ENCODE measurements at regions not wholly inside any gene's neighbourhood (a gene's known extent, or its start where the extent isn't known, plus 50 kb on each side); places are given as distances from the start of the nearest gene placed in this dataset.

DNA sequence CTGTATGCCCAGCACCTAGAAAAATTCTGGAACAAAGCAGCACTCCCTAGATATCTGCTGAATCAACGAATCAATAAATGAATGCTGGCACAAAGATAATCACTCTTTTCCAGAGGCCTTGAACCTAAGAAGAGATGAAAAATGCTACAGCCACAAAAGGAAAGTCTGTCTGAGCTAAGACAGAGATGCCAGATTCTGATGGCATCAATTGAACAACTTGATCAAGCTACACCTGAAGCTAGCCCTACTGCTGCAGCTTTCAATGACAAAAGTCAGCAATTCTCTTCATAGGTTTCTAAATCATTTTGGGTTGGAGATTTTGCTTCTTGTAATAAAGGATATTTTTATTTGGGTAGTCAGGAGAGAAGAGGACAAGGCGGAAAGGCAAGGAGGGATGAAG lies 305.0 kb upstream of the SULF2 start:
- TF ChIP-seq, protein P1, sequence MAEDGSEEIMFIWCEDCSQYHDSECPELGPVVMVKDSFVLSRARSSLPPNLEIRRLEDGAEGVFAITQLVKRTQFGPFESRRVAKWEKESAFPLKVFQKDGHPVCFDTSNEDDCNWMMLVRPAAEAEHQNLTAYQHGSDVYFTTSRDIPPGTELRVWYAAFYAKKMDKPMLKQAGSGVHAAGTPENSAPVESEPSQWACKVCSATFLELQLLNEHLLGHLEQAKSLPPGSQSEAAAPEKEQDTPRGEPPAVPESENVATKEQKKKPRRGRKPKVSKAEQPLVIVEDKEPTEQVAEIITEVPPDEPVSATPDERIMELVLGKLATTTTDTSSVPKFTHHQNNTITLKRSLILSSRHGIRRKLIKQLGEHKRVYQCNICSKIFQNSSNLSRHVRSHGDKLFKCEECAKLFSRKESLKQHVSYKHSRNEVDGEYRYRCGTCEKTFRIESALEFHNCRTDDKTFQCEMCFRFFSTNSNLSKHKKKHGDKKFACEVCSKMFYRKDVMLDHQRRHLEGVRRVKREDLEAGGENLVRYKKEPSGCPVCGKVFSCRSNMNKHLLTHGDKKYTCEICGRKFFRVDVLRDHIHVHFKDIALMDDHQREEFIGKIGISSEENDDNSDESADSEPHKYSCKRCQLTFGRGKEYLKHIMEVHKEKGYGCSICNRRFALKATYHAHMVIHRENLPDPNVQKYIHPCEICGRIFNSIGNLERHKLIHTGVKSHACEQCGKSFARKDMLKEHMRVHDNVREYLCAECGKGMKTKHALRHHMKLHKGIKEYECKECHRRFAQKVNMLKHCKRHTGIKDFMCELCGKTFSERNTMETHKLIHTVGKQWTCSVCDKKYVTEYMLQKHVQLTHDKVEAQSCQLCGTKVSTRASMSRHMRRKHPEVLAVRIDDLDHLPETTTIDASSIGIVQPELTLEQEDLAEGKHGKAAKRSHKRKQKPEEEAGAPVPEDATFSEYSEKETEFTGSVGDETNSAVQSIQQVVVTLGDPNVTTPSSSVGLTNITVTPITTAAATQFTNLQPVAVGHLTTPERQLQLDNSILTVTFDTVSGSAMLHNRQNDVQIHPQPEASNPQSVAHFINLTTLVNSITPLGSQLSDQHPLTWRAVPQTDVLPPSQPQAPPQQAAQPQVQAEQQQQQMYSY (CRISPR knock-in tag; IDR thresholded peaks at IDR 0.05) = no peak
- TF ChIP-seq JUN (CRISPR knock-in tag; IDR thresholded peaks at IDR 0.05) (no peak), TEAD4 (CRISPR knock-in tag; IDR thresholded peaks at IDR 0.05) (no peak), JAZF1 (CRISPR knock-in tag; IDR thresholded peaks at IDR 0.05) (no peak), SMAD3 (CRISPR knock-in tag; IDR thresholded peaks at IDR 0.05; ENCODE audit: borderline replicate concordance) (no peak), NR2C2 (CRISPR knock-in tag; IDR thresholded peaks at IDR 0.05) (no peak)
- TF ChIP-seq, protein P2, sequence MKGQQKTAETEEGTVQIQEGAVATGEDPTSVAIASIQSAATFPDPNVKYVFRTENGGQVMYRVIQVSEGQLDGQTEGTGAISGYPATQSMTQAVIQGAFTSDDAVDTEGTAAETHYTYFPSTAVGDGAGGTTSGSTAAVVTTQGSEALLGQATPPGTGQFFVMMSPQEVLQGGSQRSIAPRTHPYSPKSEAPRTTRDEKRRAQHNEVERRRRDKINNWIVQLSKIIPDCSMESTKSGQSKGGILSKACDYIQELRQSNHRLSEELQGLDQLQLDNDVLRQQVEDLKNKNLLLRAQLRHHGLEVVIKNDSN (CRISPR knock-in tag; IDR thresholded peaks at IDR 0.05) = no peak
- TF ChIP-seq, protein P3, sequence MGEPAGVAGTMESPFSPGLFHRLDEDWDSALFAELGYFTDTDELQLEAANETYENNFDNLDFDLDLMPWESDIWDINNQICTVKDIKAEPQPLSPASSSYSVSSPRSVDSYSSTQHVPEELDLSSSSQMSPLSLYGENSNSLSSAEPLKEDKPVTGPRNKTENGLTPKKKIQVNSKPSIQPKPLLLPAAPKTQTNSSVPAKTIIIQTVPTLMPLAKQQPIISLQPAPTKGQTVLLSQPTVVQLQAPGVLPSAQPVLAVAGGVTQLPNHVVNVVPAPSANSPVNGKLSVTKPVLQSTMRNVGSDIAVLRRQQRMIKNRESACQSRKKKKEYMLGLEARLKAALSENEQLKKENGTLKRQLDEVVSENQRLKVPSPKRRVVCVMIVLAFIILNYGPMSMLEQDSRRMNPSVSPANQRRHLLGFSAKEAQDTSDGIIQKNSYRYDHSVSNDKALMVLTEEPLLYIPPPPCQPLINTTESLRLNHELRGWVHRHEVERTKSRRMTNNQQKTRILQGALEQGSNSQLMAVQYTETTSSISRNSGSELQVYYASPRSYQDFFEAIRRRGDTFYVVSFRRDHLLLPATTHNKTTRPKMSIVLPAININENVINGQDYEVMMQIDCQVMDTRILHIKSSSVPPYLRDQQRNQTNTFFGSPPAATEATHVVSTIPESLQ (CRISPR knock-in tag; IDR thresholded peaks at IDR 0.05) = no peak
- TF ChIP-seq, protein P4, sequence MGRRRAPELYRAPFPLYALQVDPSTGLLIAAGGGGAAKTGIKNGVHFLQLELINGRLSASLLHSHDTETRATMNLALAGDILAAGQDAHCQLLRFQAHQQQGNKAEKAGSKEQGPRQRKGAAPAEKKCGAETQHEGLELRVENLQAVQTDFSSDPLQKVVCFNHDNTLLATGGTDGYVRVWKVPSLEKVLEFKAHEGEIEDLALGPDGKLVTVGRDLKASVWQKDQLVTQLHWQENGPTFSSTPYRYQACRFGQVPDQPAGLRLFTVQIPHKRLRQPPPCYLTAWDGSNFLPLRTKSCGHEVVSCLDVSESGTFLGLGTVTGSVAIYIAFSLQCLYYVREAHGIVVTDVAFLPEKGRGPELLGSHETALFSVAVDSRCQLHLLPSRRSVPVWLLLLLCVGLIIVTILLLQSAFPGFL (CRISPR knock-in tag; IDR thresholded peaks at IDR 0.05; ENCODE audit: borderline replicate concordance) = no peak
- TF ChIP-seq, protein P5, sequence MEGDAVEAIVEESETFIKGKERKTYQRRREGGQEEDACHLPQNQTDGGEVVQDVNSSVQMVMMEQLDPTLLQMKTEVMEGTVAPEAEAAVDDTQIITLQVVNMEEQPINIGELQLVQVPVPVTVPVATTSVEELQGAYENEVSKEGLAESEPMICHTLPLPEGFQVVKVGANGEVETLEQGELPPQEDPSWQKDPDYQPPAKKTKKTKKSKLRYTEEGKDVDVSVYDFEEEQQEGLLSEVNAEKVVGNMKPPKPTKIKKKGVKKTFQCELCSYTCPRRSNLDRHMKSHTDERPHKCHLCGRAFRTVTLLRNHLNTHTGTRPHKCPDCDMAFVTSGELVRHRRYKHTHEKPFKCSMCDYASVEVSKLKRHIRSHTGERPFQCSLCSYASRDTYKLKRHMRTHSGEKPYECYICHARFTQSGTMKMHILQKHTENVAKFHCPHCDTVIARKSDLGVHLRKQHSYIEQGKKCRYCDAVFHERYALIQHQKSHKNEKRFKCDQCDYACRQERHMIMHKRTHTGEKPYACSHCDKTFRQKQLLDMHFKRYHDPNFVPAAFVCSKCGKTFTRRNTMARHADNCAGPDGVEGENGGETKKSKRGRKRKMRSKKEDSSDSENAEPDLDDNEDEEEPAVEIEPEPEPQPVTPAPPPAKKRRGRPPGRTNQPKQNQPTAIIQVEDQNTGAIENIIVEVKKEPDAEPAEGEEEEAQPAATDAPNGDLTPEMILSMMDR (IDR thresholded peaks at IDR 0.05) = no peak
- TF ChIP-seq, protein P6, sequence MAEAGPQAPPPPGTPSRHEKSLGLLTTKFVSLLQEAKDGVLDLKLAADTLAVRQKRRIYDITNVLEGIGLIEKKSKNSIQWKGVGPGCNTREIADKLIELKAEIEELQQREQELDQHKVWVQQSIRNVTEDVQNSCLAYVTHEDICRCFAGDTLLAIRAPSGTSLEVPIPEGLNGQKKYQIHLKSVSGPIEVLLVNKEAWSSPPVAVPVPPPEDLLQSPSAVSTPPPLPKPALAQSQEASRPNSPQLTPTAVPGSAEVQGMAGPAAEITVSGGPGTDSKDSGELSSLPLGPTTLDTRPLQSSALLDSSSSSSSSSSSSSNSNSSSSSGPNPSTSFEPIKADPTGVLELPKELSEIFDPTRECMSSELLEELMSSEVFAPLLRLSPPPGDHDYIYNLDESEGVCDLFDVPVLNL (CRISPR knock-in tag; IDR thresholded peaks at IDR 0.05; ENCODE audit: borderline replicate concordance, low read depth) = no peak
- TF ChIP-seq, protein P7, sequence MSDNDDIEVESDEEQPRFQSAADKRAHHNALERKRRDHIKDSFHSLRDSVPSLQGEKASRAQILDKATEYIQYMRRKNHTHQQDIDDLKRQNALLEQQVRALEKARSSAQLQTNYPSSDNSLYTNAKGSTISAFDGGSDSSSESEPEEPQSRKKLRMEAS (CRISPR knock-in tag; IDR thresholded peaks at IDR 0.05) = no peak
